Transverse colon (tissue), 4 donors: ENCODE measurements at regions not wholly inside any gene's neighbourhood (a gene's known extent, or its start where the extent isn't known, plus 50 kb on each side); places are given as distances from the start of the nearest gene placed in this dataset.

Source experiments
- CTCF ChIP-seq, 5 experiments: fragments of 200-600 bp in 3 of 5; fragments of 450-650 bp in 2 of 5; sonication (generic) in 3 of 5; IDR thresholded peaks; 1 replicate in 2 of 5; 2 replicates in 3 of 5; pipeline ENCODE4 v1.5.1; 2016 to 2017; ENCODE audit warnings: antibody characterized with exemption in 5 of 5, inconsistent platforms in 3 of 5, mild to moderate bottlenecking in 2 of 5, moderate library complexity in 1 of 5
- EP300 ChIP-seq: sonication (generic); formaldehyde crosslinking; IDR thresholded peaks from one replicate; pipeline ENCODE4 v1.6.1; 2017; ENCODE audit warnings: antibody characterized with exemption, low read depth
- POLR2A ChIP-seq: fragments of 450-650 bp; IDR thresholded peaks from one replicate; pipeline ENCODE4 v1.6.1; 2016; ENCODE audit warnings: antibody characterized with exemption, mild to moderate bottlenecking, moderate library complexity
- POLR2AphosphoS5 ChIP-seq, 3 donors: sonication (generic); formaldehyde crosslinking; IDR thresholded peaks; one replicate each; pipeline ENCODE4 v1.6.1; 2016; ENCODE audit warnings: antibody characterized with exemption in 3 of 3

- TF ChIP-seq CTCF (IDR thresholded peaks at IDR 0.05) (no peak), POLR2AphosphoS5 (IDR thresholded peaks at IDR 0.05) (no peak), EP300 (no peak), POLR2A (no peak)
Observed at GRCh38 chr5:124452412-124452811, 294.0 kb downstream of the ZNF608 start.
